ENCODE measurements at regions not wholly inside any gene's neighbourhood (a gene's known extent, or its start where the extent isn't known, plus 50 kb on each side); places are given as distances from the start of the nearest gene placed in this dataset.

DNA sequence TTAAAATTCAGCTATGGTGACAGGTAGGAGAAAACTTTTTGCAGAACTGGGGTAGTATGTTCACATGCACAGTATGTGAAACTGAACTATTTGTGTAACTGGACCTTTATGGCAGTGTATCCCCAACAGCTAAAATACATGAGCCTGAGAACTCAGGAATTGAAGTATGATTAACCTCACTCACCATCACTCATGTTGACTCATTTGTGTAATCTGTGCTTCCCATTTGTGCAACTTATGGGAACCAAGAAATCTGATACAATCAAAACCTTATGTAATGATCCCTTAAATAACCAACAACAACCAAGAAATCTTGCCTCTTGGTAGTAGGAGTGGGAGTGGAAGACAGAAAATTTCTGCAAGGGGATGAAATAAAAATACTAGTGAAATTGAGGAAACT, 674.9 kb downstream of the HDGFL1 start:
- TF ChIP-seq, protein P1, sequence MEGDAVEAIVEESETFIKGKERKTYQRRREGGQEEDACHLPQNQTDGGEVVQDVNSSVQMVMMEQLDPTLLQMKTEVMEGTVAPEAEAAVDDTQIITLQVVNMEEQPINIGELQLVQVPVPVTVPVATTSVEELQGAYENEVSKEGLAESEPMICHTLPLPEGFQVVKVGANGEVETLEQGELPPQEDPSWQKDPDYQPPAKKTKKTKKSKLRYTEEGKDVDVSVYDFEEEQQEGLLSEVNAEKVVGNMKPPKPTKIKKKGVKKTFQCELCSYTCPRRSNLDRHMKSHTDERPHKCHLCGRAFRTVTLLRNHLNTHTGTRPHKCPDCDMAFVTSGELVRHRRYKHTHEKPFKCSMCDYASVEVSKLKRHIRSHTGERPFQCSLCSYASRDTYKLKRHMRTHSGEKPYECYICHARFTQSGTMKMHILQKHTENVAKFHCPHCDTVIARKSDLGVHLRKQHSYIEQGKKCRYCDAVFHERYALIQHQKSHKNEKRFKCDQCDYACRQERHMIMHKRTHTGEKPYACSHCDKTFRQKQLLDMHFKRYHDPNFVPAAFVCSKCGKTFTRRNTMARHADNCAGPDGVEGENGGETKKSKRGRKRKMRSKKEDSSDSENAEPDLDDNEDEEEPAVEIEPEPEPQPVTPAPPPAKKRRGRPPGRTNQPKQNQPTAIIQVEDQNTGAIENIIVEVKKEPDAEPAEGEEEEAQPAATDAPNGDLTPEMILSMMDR (IDR thresholded peaks at IDR 0.05; ENCODE audit: borderline replicate concordance, extremely low read depth, low read length, poor library complexity, severe bottlenecking), result no peak
- no peak for TF ChIP-seq EZH2 (IDR thresholded peaks at IDR 0.05; ENCODE audit: borderline replicate concordance, low read depth, low read length, severe bottlenecking)

All from DND-41 (cell line).